ENCODE measurements at regions not wholly inside any gene's neighbourhood (a gene's known extent, or its start where the extent isn't known, plus 50 kb on each side); places are given as distances from the start of the nearest gene placed in this dataset.

DNA sequence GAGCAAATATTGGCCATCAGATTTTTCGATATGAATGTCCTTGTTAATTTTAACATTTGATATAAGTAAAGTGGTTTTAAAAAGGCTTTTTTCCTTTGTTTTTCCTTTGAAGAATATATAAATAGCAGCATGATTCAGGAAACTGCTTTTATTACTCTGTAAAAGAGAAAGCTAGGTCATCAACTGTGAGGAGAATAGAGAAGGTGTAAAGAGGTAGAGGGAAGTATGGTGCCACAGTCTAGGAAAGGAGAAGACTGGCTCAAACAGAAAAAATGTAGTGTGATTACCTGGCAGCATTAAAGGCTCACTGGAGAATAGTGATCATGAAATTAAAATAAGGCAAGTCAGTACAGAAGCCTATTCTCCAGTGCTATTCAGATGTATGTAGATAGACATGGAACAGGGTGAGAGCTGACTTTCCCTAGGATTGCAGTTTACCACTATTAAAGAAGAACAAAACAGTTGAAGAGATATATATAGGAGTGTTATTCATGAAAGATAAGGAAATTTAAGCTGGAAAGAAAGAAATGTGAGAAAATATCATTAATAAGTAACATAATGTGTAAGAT lies 1115.9 kb upstream of the PCDH9 start:
- Histone ChIP-seq H3K79me1 (ENCODE audit: low read depth, low read length) (no peaks in the 10 kb centered on the region), H3K36me3 (ENCODE audit: control insufficient read depth in 2 of 4, insufficient read depth in 4 of 4, low read length in 3 of 4) (no peaks in the 10 kb centered on the region), H3K79me2 (ENCODE audit: control insufficient read depth in 1 of 2, insufficient read depth in 2 of 2, low read length in 2 of 2) (no peaks in the 10 kb centered on the region), H3K14ac (ENCODE audit: insufficient read length) (no peak overlapping the region), H2BK20ac (ENCODE audit: low read length) (no peak overlapping the region), H4K5ac (ENCODE audit: insufficient read length, low read depth, low read length) (no peak overlapping the region), H3K27me3 (replicated peaks in 1 of 4; ENCODE audit: control insufficient read depth in 3 of 4, extremely low read depth in 1 of 4, insufficient read depth in 3 of 4, low read length in 3 of 4) (no peaks in the 10 kb centered on the region), H3K23ac (ENCODE audit: insufficient read length) (no peak overlapping the region), H3K23me2 (ENCODE audit: low read depth, low read length) (no peaks in the 10 kb centered on the region), H3K56ac (replicated peaks; ENCODE audit: insufficient read length, low read depth, low read length) (no peak overlapping the region), H4K91ac (replicated peaks; ENCODE audit: insufficient read length, low read length) (no peak overlapping the region), H3K9me3 (ENCODE audit: insufficient read depth in 2 of 2, low read depth in 1 of 2, low read length in 1 of 2) (peaks cover 13 to 14% of the 10 kb centered on the region in 2 experiments; a peak in 2 of 4 replicates), H3K27ac (ENCODE audit: low read depth, low read length) (no peak overlapping the region), H2BK120ac (replicated peaks; ENCODE audit: low read depth, low read length) (no peak overlapping the region), H3K4ac (replicated peaks; ENCODE audit: insufficient read length, low read depth, low read length) (no peak overlapping the region), H4K20me1 (replicated peaks in 1 of 2; ENCODE audit: control insufficient read depth in 1 of 2, insufficient read depth in 2 of 2, low read length in 2 of 2) (no peaks in the 10 kb centered on the region), H3K4me1 (replicated peaks in 1 of 4; ENCODE audit: control insufficient read depth in 3 of 4, insufficient read depth in 4 of 4, low read length in 3 of 4) (no peaks in the 10 kb centered on the region), H4K8ac (ENCODE audit: extremely low read depth, insufficient read depth, low read length) (no peak overlapping the region), H2AFZ (ENCODE audit: low read length) (no peak overlapping the region), H3K4me3 (ENCODE audit: extremely low read depth in 1 of 4, insufficient read depth in 2 of 4, low read depth in 3 of 4, low read length in 4 of 4) (no peak overlapping the region), H3K18ac (ENCODE audit: extremely low read depth, low read length) (no peak overlapping the region), H2BK5ac (ENCODE audit: low read depth, low read length) (no peak overlapping the region), H3K9ac (replicated peaks in 1 of 4; ENCODE audit: extremely low read depth in 1 of 4, low read depth in 3 of 4, low read length in 3 of 4) (no peak overlapping the region), H2BK12ac (ENCODE audit: low read depth, low read length) (no peak overlapping the region), H2BK15ac (ENCODE audit: low read length) (no peak overlapping the region), H2AK5ac (ENCODE audit: low read depth, low read length) (no peak overlapping the region), H3K4me2 (ENCODE audit: insufficient read depth in 1 of 2, low read depth in 2 of 2, low read length in 2 of 2) (no peak overlapping the region)
- DNase-seq (ENCODE audit: low read depth in 1 of 2, low spot score in 2 of 2) (no peak), FAIRE-seq (no peak)
- CTCF ChIA-PET (ENCODE audit: partially characterized antibody): no interaction called here
- POLR2A ChIA-PET (ENCODE audit: partially characterized antibody): no interaction called here
- 95% methylated on average over 1 of the region's 1 CpG; no CpG with 5 or more reads in 1 of the 2 experiments for WGBS, 2 experiments (ENCODE audit: extremely low coverage in 1 of 2, insufficient coverage in 1 of 2, insufficient read length in 1 of 2, insufficient replicate concordance in 2 of 2, low coverage in 1 of 2, low lambda C conversion rate in 2 of 2, missing lambda C conversion rate in 1 of 2)
- no peak for TF ChIP-seq SRF (IDR thresholded peaks at IDR 0.05; ENCODE audit: low read depth, low read length)
- TF ChIP-seq CHD1 (IDR thresholded peaks at IDR 0.05; ENCODE audit: low read depth, low read length): no peak
- TF ChIP-seq SP1 (IDR thresholded peaks at IDR 0.05; ENCODE audit: low read depth, low read length): no peak
- TF ChIP-seq CREB1 (IDR thresholded peaks at IDR 0.05): no peak
- no peak for TF ChIP-seq ASH2L (IDR thresholded peaks at IDR 0.05; ENCODE audit: low read length)
- no peak for TF ChIP-seq KDM1A (IDR thresholded peaks at IDR 0.05; ENCODE audit: borderline replicate concordance, low read length)
- no peak for TF ChIP-seq SUZ12 (IDR thresholded peaks at IDR 0.05; ENCODE audit: low read length)

All from H1 (cell line).